CD4-positive, alpha-beta T cell treated with Interleukin-15 for 4 hours (primary cell): ENCODE measurements at regions not wholly inside any gene's neighbourhood (a gene's known extent, or its start where the extent isn't known, plus 50 kb on each side); places are given as distances from the start of the nearest gene placed in this dataset.

ENCODE experiments used
- DNase-seq: peaks from one replicate; pipeline ENCODE4 v3.0.0-alpha.2; 2020; ENCODE audit warnings: low spot score

DNA sequence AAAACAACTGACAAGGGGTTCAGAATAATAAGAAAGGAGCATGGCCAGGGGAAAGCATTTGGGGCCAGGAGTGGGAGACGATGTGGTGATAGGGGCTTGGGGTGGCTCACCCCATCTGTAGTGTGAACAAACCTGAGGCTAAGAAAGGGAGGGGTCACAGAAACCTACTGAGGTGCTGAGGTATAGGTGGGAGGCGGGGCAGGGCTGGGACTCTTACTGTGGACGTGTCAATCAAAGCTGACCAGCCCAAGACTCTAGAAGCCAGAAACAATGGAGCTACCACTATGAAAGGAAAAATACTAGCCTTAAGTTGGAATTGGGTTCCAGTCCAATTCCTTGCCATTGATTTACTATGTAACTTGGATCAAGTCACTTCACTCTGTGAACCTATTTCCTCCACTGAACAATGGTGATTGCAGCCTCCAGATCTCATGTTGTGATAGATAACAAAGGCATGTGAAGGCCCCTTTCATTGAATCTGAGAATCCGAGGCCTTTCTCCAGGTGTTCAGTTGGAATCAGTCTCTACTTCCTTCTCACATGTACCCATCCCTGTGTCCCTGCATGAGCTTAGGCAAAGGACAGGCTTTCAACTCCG, 260.9 kb upstream of the HES1 start:
- DNase-seq, result no peak

GRCh38 chr3:193875601-193876321, 260.2 kb upstream of the HES1 start:
- no peak for DNase-seq

DNA sequence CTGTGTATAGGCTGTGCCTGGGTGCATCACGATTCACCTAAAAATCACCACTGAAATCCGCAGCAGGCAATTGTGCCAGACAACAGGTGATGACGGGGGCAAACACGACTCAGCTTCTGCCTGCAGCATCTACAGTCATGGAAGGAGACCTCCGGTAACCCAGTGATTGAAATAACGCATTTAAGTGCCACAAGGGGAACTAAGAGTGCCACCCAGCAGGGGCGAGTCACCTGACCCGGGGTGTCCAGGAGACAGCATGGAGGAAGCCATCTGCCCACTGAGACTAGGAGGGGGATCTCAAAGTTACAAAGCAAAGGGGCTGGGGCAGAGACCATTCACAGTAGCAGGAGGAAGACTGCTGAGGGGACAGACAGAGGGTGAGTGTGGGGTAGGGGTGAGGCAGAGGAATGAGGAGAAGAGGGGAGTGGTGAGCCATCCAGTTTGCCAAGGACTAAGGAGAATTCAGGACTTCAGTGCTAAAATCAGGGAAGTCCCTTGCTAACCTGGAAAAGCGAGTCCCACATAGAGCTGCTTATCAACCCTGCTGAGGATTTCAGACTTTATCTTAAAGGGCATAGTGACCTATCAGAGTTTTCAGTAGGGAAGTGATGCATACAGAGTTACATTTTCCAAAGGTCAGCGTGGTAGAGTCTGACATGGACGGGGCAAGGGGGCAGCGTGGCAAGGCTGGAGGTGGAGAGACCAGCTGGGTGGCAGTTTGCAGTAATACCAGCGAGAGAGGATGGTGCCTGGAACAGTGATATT, 256.7 kb upstream of the HES1 start:
- no peak for DNase-seq

GRCh38 chr3:193879864-193880242, 256.1 kb upstream of the HES1 start:
- no peak for DNase-seq

GRCh38 chr3:193882091-193882490, 253.9 kb upstream of the HES1 start:
- DNase-seq, result no peak

GRCh38 chr3:193883551-193883950, 252.4 kb upstream of the HES1 start:
- DNase-seq, result no peak

- no peak for DNase-seq
Measured at GRCh38 chr3:193884027-193884426, 251.9 kb upstream of the HES1 start.

DNA sequence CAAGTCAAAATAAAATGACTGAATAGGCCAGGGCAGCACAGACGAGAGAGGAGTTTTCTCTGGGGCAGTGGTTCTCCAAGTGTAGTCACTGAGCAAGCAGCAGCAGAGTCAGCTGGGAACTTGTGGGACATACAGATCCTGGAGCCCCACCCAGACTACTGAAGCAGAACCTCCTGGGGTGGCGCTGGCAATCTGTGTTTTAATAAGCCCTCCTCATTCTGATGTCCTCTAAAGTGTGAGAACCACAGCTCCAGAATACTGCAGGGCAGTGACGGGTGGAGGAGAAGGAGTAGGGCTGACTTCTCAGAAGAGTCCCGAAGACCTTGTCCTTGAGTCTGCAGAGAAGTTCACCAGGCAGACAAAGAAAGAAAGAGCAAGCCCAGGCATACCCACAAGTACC, 251.3 kb upstream of the HES1 start:
- DNase-seq, result no peak

- DNase-seq, result no peak
Measured at GRCh38 chr3:193885832-193886231, 250.1 kb upstream of the HES1 start.

DNA sequence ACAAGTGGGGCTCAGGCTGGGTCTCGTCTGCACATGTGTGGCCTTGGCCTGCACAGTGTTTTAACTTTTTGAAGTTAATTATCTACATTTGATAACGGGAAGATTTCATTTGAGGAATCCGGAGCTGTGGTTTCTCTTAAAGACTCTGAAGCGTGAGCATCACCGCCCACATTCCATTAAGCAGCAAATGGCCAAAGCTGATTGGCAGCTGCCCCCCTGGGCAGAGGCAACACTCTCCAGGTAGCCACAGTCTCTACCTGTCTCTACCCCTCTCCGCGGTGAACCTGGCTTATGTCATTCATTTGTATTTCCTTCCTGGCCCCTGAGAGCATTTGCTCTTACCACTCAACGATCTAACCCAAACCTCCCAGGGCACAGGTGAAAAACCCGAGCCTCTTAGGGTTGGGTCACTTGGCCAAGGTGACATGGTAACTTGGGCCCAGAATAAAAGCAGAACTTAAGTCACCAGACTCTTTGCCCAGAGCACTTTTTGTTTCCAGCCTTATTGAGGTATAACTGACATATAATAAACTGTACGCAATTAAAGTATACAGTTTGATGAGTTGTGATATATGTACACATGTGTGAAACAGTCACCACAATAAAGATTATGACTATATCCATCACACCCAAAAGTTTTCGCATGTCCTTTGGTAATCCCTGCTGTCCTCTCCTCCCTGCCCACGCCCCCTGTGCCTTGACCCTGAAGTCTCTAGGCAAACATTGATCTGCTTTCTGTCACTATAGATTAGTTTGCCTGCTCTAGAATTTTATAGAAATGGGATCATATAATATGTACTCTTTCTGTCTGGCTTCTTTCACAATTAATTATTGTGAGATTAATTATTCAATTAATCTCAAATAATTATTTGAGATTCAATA, 245.7 kb upstream of the HES1 start:
- no peak for DNase-seq

- DNase-seq, result no peak
Measured at GRCh38 chr3:193894121-193894863, 241.7 kb upstream of the HES1 start.

DNA sequence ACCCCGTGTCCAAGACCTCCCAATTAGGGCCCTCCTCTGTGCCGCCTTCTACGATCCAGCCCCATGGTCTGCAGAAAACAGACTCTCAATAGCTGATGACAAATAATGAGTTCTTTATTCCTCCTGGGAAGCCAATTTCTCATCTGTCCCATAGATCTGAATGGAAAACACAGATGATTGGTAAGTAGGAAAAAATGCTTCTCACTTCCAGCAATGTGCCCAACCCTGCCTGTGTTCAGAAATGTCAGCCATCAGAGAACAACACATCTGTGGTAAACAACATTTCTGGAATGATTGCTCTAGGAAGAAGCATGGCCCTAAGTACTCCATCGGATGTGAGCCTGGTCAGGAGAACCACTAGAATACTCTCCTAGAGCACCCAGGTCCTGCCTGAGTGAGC, 240.5 kb upstream of the HES1 start:
- DNase-seq, result no peak

DNA sequence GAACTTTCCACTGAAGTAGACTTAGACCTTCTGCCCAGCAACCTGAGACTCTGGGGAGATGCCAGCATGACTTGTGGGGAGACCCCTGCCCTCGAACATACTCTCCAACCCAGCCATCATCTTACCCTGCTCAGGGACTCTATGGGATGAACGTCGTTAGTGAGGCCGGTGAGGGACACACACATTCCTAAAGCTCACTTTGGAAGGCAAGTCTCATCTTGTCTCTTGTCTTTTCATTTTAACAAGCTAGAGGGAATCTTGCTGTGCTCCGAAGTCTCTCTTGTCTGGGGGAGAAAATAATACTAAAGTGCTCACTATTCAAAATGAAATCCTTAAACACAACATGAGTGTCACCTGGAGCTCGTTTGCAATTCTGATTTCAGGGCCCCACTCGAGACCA, 239.5 kb upstream of the HES1 start:
- no peak for DNase-seq

- no peak for DNase-seq
Measured at GRCh38 chr3:193897288-193897687, 238.7 kb upstream of the HES1 start.

DNA sequence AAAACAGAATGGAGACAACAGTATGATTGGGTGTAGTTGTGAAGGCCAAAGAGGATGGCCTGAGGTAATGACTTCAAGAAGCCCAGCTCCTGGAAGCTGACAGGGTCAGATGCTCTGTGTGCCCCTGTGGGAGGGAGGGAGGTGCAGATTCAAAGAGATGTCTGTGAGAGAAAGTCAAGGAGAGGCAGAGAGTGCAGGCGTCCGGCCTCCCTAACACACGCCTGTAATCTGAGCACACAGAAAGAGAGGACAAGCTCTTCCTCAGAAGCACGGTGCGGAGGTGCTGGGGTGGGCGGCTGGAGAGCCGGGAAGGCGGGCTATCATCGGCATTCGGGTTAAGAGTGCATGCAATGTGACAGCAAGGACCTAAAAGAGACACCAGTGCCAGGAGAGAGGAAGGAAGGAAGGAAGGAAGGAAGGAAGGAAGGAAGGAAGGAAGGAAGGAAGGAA, 238.2 kb upstream of the HES1 start:
- DNase-seq, result no peak

DNA sequence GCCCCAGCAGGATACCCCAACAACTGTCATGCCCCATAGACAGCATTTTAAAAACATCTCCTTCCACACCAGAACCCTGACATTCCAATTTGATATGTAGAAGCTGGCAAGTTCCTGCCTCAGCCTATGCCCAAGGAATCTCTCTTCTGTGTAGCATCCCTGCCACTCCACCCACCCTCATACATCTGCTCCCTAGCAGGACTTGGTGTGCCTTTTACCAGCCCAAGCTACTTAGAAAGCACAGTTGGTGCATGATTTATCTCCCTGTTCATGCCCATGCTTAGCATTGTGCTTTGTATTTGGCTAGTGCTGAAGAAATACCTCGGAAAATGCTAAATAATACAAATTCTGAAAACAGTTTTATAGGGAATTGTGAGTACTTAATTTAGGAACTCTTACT, 236.9 kb upstream of the HES1 start:
- DNase-seq, result no peak

GRCh38 chr3:193901007-193901406, 234.9 kb upstream of the HES1 start:
- DNase-seq, result no peak

- DNase-seq, result no peak
Measured at GRCh38 chr3:193902607-193903511, 233.1 kb upstream of the HES1 start.

DNA sequence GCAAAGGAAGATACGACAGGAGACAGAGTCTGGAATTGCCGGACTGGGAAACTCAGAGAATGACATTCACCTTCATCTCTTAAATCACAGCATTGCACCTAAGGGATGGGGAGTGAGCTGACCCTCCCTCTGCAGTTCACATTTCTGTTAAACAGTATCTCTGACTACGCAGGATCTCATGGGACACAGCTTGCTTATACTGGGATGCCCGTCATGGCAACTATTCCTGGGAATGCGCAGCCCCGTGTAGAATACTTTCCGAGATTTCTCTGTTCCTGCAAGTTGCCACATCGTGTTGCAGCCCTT, 232.5 kb upstream of the HES1 start:
- DNase-seq, result no peak

- DNase-seq, result no peak
Measured at GRCh38 chr3:193903966-193904365, 232.0 kb upstream of the HES1 start.
